ENCODE measurements at regions not wholly inside any gene's neighbourhood (a gene's known extent, or its start where the extent isn't known, plus 50 kb on each side); places are given as distances from the start of the nearest gene placed in this dataset.

- no peak for DNase-seq (ENCODE audit: low spot score, unreplicated experiment)
- no peaks in the 10 kb centered on the region for H3K4me1 Mint-ChIP-seq (ENCODE audit: low read depth)
- H3K27ac Mint-ChIP-seq: no peak overlapping the region
- H3K36me3 Mint-ChIP-seq (ENCODE audit: insufficient read depth): no peaks in the 10 kb centered on the region
- H3K4me3 Mint-ChIP-seq (ENCODE audit: low read depth): no peak overlapping the region
- TF ChIP-seq CTCF (IDR thresholded peaks at IDR 0.05; ENCODE audit: unreplicated experiment): no peak
- H3K27me3 Mint-ChIP-seq: peaks cover 42% of the 10 kb centered on the region
- H3K9me3 Mint-ChIP-seq (ENCODE audit: low read depth): no peaks in the 10 kb centered on the region
Measured at GRCh38 chr13:112248406-112248760, 127.8 kb upstream of the SPACA7 start.

GRCh38 chr13:112248862-112249592, 127.1 kb upstream of the SPACA7 start:
- Mint-ChIP-seq H3K4me1 (ENCODE audit: low read depth) (no peaks in the 10 kb centered on the region), H3K27me3 (peaks cover 45% of the 10 kb centered on the region), H3K4me3 (ENCODE audit: low read depth) (no peak overlapping the region), H3K27ac (no peak overlapping the region), H3K36me3 (ENCODE audit: insufficient read depth) (no peaks in the 10 kb centered on the region), H3K9me3 (ENCODE audit: low read depth) (no peaks in the 10 kb centered on the region)
- no peak for TF ChIP-seq CTCF (IDR thresholded peaks at IDR 0.05; ENCODE audit: unreplicated experiment)
- DNase-seq (ENCODE audit: low spot score, unreplicated experiment): no peak

GRCh38 chr13:112249644-112250610, 126.2 kb upstream of the SPACA7 start:
- Mint-ChIP-seq H3K36me3 (ENCODE audit: insufficient read depth) (no peaks in the 10 kb centered on the region), H3K27me3 (peaks cover 44% of the 10 kb centered on the region), H3K4me3 (ENCODE audit: low read depth) (no peak overlapping the region), H3K9me3 (ENCODE audit: low read depth) (no peaks in the 10 kb centered on the region), H3K4me1 (ENCODE audit: low read depth) (no peaks in the 10 kb centered on the region), H3K27ac (no peak overlapping the region)
- no peak for DNase-seq (ENCODE audit: low spot score, unreplicated experiment)
- no peak for TF ChIP-seq CTCF (IDR thresholded peaks at IDR 0.05; ENCODE audit: unreplicated experiment)

- Mint-ChIP-seq H3K36me3 (ENCODE audit: insufficient read depth) (no peaks in the 10 kb centered on the region), H3K27ac (no peak overlapping the region), H3K27me3 (peaks cover 47% of the 10 kb centered on the region), H3K4me3 (ENCODE audit: low read depth) (no peak overlapping the region), H3K9me3 (ENCODE audit: low read depth) (no peaks in the 10 kb centered on the region), H3K4me1 (ENCODE audit: low read depth) (no peaks in the 10 kb centered on the region)
- TF ChIP-seq CTCF (IDR thresholded peaks at IDR 0.05; ENCODE audit: unreplicated experiment): no peak
- no peak for DNase-seq (ENCODE audit: low spot score, unreplicated experiment)
Measured at GRCh38 chr13:112250788-112251445, 125.2 kb upstream of the SPACA7 start.

GRCh38 chr13:112251930-112252585, 124.1 kb upstream of the SPACA7 start:
- Mint-ChIP-seq H3K27me3 (peaks cover 52% of the 10 kb centered on the region), H3K9me3 (ENCODE audit: low read depth) (no peaks in the 10 kb centered on the region), H3K27ac (no peak overlapping the region), H3K4me1 (ENCODE audit: low read depth) (no peaks in the 10 kb centered on the region), H3K4me3 (ENCODE audit: low read depth) (no peak overlapping the region), H3K36me3 (ENCODE audit: insufficient read depth) (no peaks in the 10 kb centered on the region)
- no peak for TF ChIP-seq CTCF (IDR thresholded peaks at IDR 0.05; ENCODE audit: unreplicated experiment)
- no peak for DNase-seq (ENCODE audit: low spot score, unreplicated experiment)
